IMR-90 (cell line): ENCODE measurements at regions not wholly inside any gene's neighbourhood (a gene's known extent, or its start where the extent isn't known, plus 50 kb on each side); places are given as distances from the start of the nearest gene placed in this dataset.

Source experiments
- ATAC-seq: fragments of 200-7000 bp; cut with Tn5 transposase; 2 replicates; pipeline ENCODE4 v1.9.1; 2020; ENCODE audit warnings: low read depth, mild to moderate bottlenecking, moderate library complexity
- BruUV-seq: library from RNA; stranded (reverse); fragments of 400-500 nt; replicated peaks from 2 replicates; lab custom pipeline; 2021; lab: Mats Ljungman, UMichigan
- CTCF ChIA-PET: fragments of 300-600 bp; formaldehyde crosslinking; extraction: SDS; loops from one replicate; lab custom pipeline; 2021; ENCODE audit warnings: antibody characterized with exemption; lab: Yijun Ruan, JAX
- POLR2A ChIA-PET: fragments of 300-600 bp; sonication (Branson Sonifier 250); formaldehyde crosslinking; loops from one replicate; lab custom pipeline; 2022; ENCODE audit warnings: antibody characterized with exemption; ENCODE audit not compliant: unreplicated experiment; lab: Charles Lee
- DNase-seq: peaks from one replicate; pipeline ENCODE4 v3.0.0; 2013
- H2AFZ ChIP-seq: replicated peaks from 2 replicates; pipeline ENCODE3; 2013; ENCODE audit warnings: low read length, mild to moderate bottlenecking; ENCODE audit not compliant: poor library complexity
- H2AK5ac ChIP-seq: 2 replicates; pipeline ENCODE4 v1.6.1; 2013; ENCODE audit warnings: low read depth, low read length, inconsistent platforms
- H2AK9ac ChIP-seq: replicated peaks from 2 replicates; pipeline ENCODE3; 2013; ENCODE audit warnings: mild to moderate bottlenecking, low read depth, low read length, moderate library complexity; ENCODE audit not compliant: poor library complexity
- H2BK120ac ChIP-seq: 2 replicates; pipeline ENCODE4 v1.6.1; 2013; ENCODE audit warnings: low read depth, low read length, inconsistent platforms
- H2BK15ac ChIP-seq: 3 replicates; pipeline ENCODE4 v1.6.1; 2013; ENCODE audit warnings: low read depth, low read length, inconsistent platforms
- H2BK20ac ChIP-seq: 2 replicates; pipeline ENCODE4 v1.6.1; 2013; ENCODE audit warnings: low read depth, mild to moderate bottlenecking, inconsistent platforms, low read length, moderate library complexity
- H2BK5ac ChIP-seq: 2 replicates; pipeline ENCODE4 v1.6.1; 2013; ENCODE audit warnings: mild to moderate bottlenecking, low read depth, low read length, inconsistent platforms; ENCODE audit not compliant: poor library complexity, severe bottlenecking
- H3K14ac ChIP-seq: replicated peaks from 2 replicates; pipeline ENCODE4 v1.6.1; 2013; ENCODE audit warnings: low read depth, low read length, inconsistent platforms
- H3K18ac ChIP-seq: 2 replicates; pipeline ENCODE4 v1.6.1; 2013; ENCODE audit warnings: low read depth, low read length, control low read depth
- H3K23ac ChIP-seq: 2 replicates; pipeline ENCODE4 v1.6.1; 2013; ENCODE audit warnings: low read depth, low read length, inconsistent platforms
- H3K27ac ChIP-seq: 2 replicates; pipeline ENCODE4 v1.5.1; 2013; ENCODE audit warnings: mild to moderate bottlenecking, control low read depth, low read length; ENCODE audit not compliant: insufficient read depth
- H3K27me3 ChIP-seq: 2 replicates; pipeline ENCODE4 v1.6.1; 2013; ENCODE audit warnings: low read length; ENCODE audit not compliant: control insufficient read depth, insufficient read depth
- H3K36me3 ChIP-seq: 2 replicates; pipeline ENCODE4 v1.6.1; 2013; ENCODE audit warnings: low read length, mixed read lengths; ENCODE audit not compliant: control insufficient read depth, insufficient read depth
- H3K4ac ChIP-seq: 2 replicates; pipeline ENCODE4 v1.6.1; 2013; ENCODE audit warnings: low read depth, low read length, inconsistent platforms
- H3K4me1 ChIP-seq: 2 replicates; pipeline ENCODE4 v1.6.1; 2013; ENCODE audit warnings: low read length, mixed read lengths; ENCODE audit not compliant: control insufficient read depth, insufficient read depth
- H3K4me2 ChIP-seq: 2 replicates; pipeline ENCODE4 v1.6.1; 2013; ENCODE audit warnings: low read depth, mild to moderate bottlenecking, control low read depth, low read length, moderate library complexity
- H3K4me3 ChIP-seq: 2 replicates; pipeline ENCODE4 v1.5.1; 2013; ENCODE audit warnings: low read depth, mild to moderate bottlenecking, control low read depth, low read length, moderate library complexity; ENCODE audit not compliant: insufficient read depth
- H3K56ac ChIP-seq: 2 replicates; pipeline ENCODE4 v1.6.1; 2013; ENCODE audit warnings: low read length, inconsistent platforms; ENCODE audit not compliant: insufficient read depth; ENCODE audit errors: extremely low read depth
- H3K79me1 ChIP-seq, 2 experiments: 2 replicates each; pipeline ENCODE4 v1.6.1; 2013; ENCODE audit warnings: low read length in 2 of 2, inconsistent platforms in 1 of 2, low read depth in 1 of 2
- H3K9ac ChIP-seq: 2 replicates; pipeline ENCODE4 v1.6.1; 2013; ENCODE audit warnings: low read depth, low read length, control low read depth
- H3K9me1 ChIP-seq: 2 replicates; pipeline ENCODE4 v1.6.1; 2013; ENCODE audit warnings: low read length, inconsistent platforms; ENCODE audit not compliant: insufficient read depth
- H3K9me3 ChIP-seq: 2 replicates; pipeline ENCODE4 v1.6.1; 2013; ENCODE audit warnings: low read length; ENCODE audit not compliant: control insufficient read depth, insufficient read depth
- H4K20me1 ChIP-seq: 2 replicates; pipeline ENCODE4 v1.6.1; 2013; ENCODE audit warnings: low read length, inconsistent platforms; ENCODE audit not compliant: insufficient read depth
- H4K5ac ChIP-seq: 2 replicates; pipeline ENCODE4 v1.6.1; 2013; ENCODE audit warnings: mild to moderate bottlenecking, low read depth, low read length, control low read depth
- H4K8ac ChIP-seq, 2 experiments: 2 replicates each; pipeline ENCODE4 v1.6.1; 2013; ENCODE audit warnings: low read depth in 2 of 2, low read length in 2 of 2, control low read depth in 1 of 2, inconsistent platforms in 1 of 2
- H4K91ac ChIP-seq: 2 replicates; pipeline ENCODE4 v1.6.1; 2013; ENCODE audit warnings: low read depth, low read length, inconsistent platforms; ENCODE audit not compliant: insufficient read depth
- BHLHE40 ChIP-seq: fragments of 150-350 bp; IDR thresholded peaks from 2 replicates; pipeline ENCODE4 v1.6.1; 2016; ENCODE audit warnings: mild to moderate bottlenecking, low read depth, low read length
- CEBPB ChIP-seq: IDR thresholded peaks from 2 replicates; pipeline ENCODE4 v1.6.1; 2012; ENCODE audit warnings: low read depth, low read length, improper control_type of control experiment
- CHD1 ChIP-seq: IDR thresholded peaks from 2 replicates; pipeline ENCODE4 v1.6.1; 2012; ENCODE audit warnings: low read depth, low read length, improper control_type of control experiment
- CTCF ChIP-seq: conservative IDR thresholded peaks from 2 replicates; pipeline ENCODE4 v1.5.1; 2012; ENCODE audit warnings: mild to moderate bottlenecking, low read depth, low read length, improper control_type of control experiment
- ELK1 ChIP-seq: fragments of 150-350 bp; IDR thresholded peaks from 2 replicates; pipeline ENCODE4 v1.6.1; 2016; ENCODE audit warnings: low read depth, mild to moderate bottlenecking, low read length, moderate library complexity, borderline replicate concordance
- FOS ChIP-seq: fragments of 150-350 bp; IDR thresholded peaks from 2 replicates; pipeline ENCODE4 v1.6.1; 2016; ENCODE audit warnings: low read depth, low read length
- MAFK ChIP-seq: IDR thresholded peaks from 2 replicates; pipeline ENCODE4 v1.6.1; 2012; ENCODE audit warnings: low read depth, low read length, improper control_type of control experiment
- MAZ ChIP-seq: IDR thresholded peaks from 2 replicates; pipeline ENCODE4 v1.6.1; 2012; ENCODE audit warnings: low read depth, mild to moderate bottlenecking, low read length, improper control_type of control experiment, moderate library complexity, borderline replicate concordance
- MXI1 ChIP-seq: IDR thresholded peaks from 2 replicates; pipeline ENCODE4 v1.6.1; 2012; ENCODE audit warnings: low read depth, mild to moderate bottlenecking, low read length, moderate library complexity, borderline replicate concordance
- NFE2L2 ChIP-seq: fragments of 150-350 bp; IDR thresholded peaks from 2 replicates; pipeline ENCODE4 v1.6.1; 2016; ENCODE audit warnings: low read depth, mild to moderate bottlenecking, low read length
- POLR2A ChIP-seq: IDR thresholded peaks from 2 replicates; pipeline ENCODE4 v1.6.1; 2012; ENCODE audit warnings: mild to moderate bottlenecking, low read depth, low read length
- RAD21 ChIP-seq: IDR thresholded peaks from 2 replicates; pipeline ENCODE4 v1.6.1; 2012; ENCODE audit warnings: low read length, improper control_type of control experiment
- RCOR1 ChIP-seq: IDR thresholded peaks from 2 replicates; pipeline ENCODE4 v1.6.1; 2012; ENCODE audit warnings: mild to moderate bottlenecking, low read length, improper control_type of control experiment; ENCODE audit not compliant: insufficient replicate concordance
- RFX5 ChIP-seq: IDR thresholded peaks from 2 replicates; pipeline ENCODE4 v1.8.0; 2012; ENCODE audit warnings: low read depth, mild to moderate bottlenecking, low read length, moderate library complexity
- SMC3 ChIP-seq: fragments of 150-350 bp; IDR thresholded peaks from 2 replicates; pipeline ENCODE4 v1.6.1; 2016; ENCODE audit warnings: low read depth, mild to moderate bottlenecking, antibody characterized with exemption, low read length, moderate library complexity
- USF2 ChIP-seq: fragments of 150-350 bp; IDR thresholded peaks from 2 replicates; pipeline ENCODE4 v1.6.1; 2017; ENCODE audit warnings: mild to moderate bottlenecking, antibody characterized with exemption, low read length, low read depth
- WGBS, 2 experiments: methylation state at CpG; one replicate each; pipeline versions ENCODE4 v1.1.5 to v1.1.7; 2013; ENCODE audit warnings: missing lambda C conversion rate in 2 of 2; ENCODE audit not compliant: insufficient read length in 1 of 2; ENCODE audit errors: extremely low coverage in 2 of 2; 5-methylcytosine and 5-hydroxymethylcytosine counted together
- dilution Hi-C: fragments of 300-500 bp; cut with HindIII; formaldehyde crosslinking; loops from one replicate; pipeline ENCODE4 v1.14.3; 2018; ENCODE audit warnings: low sequenced_read_pairs; ENCODE audit not compliant: unreplicated experiment
- in situ Hi-C: fragments of 300-500 bp; cut with MboI; formaldehyde crosslinking; loops from 3 replicates; pipeline ENCODE4 v1.14.3; 2019; ENCODE audit warnings: low sequenced_read_pairs, inconsistent platforms, mixed read lengths
- intact Hi-C: fragments of 100-400 bp; cut with micrococcal nuclease; formaldehyde crosslinking; loops from 2 replicates; pipeline ENCODE4 v1.10.0; 2022

GRCh38 chr18:78168526-78168925, 811.1 kb upstream of the SALL3 start:
- no peak overlapping the region for H2AK9ac ChIP-seq
- H3K4me2 ChIP-seq: no peak overlapping the region
- no CpG with 5 or more reads among the region's 1 CpG for WGBS, 2 experiments
- H2BK120ac ChIP-seq: no peak overlapping the region
- H3K36me3 ChIP-seq: no peaks in the 10 kb centered on the region
- no peak for TF ChIP-seq CTCF
- TF ChIP-seq USF2: no peak
- no peak for TF ChIP-seq ELK1
- no peak for TF ChIP-seq SMC3
- TF ChIP-seq RCOR1: no peak
- no peak for TF ChIP-seq MXI1
- TF ChIP-seq BHLHE40: no peak
- TF ChIP-seq RFX5: no peak
- no peak for TF ChIP-seq MAZ
- no peak for TF ChIP-seq MAFK
- no peak for TF ChIP-seq FOS
- no peak for TF ChIP-seq CEBPB
- no peak for TF ChIP-seq NFE2L2
- no peak for TF ChIP-seq POLR2A
- TF ChIP-seq CHD1: no peak
- no peak for TF ChIP-seq RAD21
- CTCF ChIA-PET: interaction anchor here (1.3 kb wide), 1 partner anchor 12 kb away, joined by 3 read pairs; no protein-coding TSS in a partner anchor
- no peak overlapping the region for H3K56ac ChIP-seq
- H3K4me3 ChIP-seq: no peak overlapping the region
- H2AFZ ChIP-seq: no peak overlapping the region
- H3K9me3 ChIP-seq: peaks cover 23% of the 10 kb centered on the region
- no peak overlapping the region for H3K27ac ChIP-seq
- H2AK5ac ChIP-seq: no peak overlapping the region
- DNase-seq (no peak), ATAC-seq (no peak)
- no peaks in the 10 kb centered on the region for H3K9me1 ChIP-seq
- dilution Hi-C loops (no loop called here), intact Hi-C loops (no loop called here), in situ Hi-C loops (no loop called here)
- no peak overlapping the region for H3K9ac ChIP-seq
- no peaks in the 10 kb centered on the region for H3K27me3 ChIP-seq
- H3K79me1 ChIP-seq: no peaks in the 10 kb centered on the region
- H2BK20ac ChIP-seq: no peak overlapping the region
- no peak overlapping the region for H3K4ac ChIP-seq
- no peaks in the 10 kb centered on the region for H3K4me1 ChIP-seq
- POLR2A ChIA-PET: no interaction called here
- H3K14ac ChIP-seq: no peak overlapping the region
- no peaks in the 10 kb centered on the region for H4K20me1 ChIP-seq
- no peak overlapping the region for H4K91ac ChIP-seq
- H2BK5ac ChIP-seq: no peak overlapping the region
- BruUV-seq: no TSS peak
- H3K18ac ChIP-seq: no peak overlapping the region
- H4K8ac ChIP-seq: no peak overlapping the region
- no peak overlapping the region for H3K23ac ChIP-seq
- H4K5ac ChIP-seq: no peak overlapping the region
- H2BK15ac ChIP-seq: no peak overlapping the region
